NAMALWA (cell line): ENCODE measurements at regions not wholly inside any gene's neighbourhood (a gene's known extent, or its start where the extent isn't known, plus 50 kb on each side); places are given as distances from the start of the nearest gene placed in this dataset.
"Not testable (repeated sequence)": the region's sequence is repeated elsewhere in the genome, so short reads cannot be mapped to it uniquely, and the experiment has no call there.

ENCODE experiments used
- DNase-seq: peaks from one replicate; pipeline ENCODE4 v3.0.0-alpha.2; 2015; ENCODE audit warnings: low spot score

GRCh38 chrX:42290608-42291007 lies 367.3 kb upstream of the CASK start:
- peak; percentile 23 for DNase-seq

- DNase-seq, result no peak
These were observed 366.4 kb upstream of the CASK start for GRCh38 chrX:42289492-42290385.

GRCh38 chrX:42285681-42286080 lies 362.3 kb upstream of the CASK start:
- DNase-seq, result not testable (repeated sequence)

- no peak for DNase-seq
These were observed 353.8 kb upstream of the CASK start for GRCh38 chrX:42276982-42277690.

- DNase-seq, result no peak
These were observed 350.8 kb upstream of the CASK start for GRCh38 chrX:42274151-42274550.

GRCh38 chrX:42273387-42273786 lies 350.0 kb upstream of the CASK start:
- no peak for DNase-seq

- no peak for DNase-seq
These were observed 345.8 kb upstream of the CASK start for GRCh38 chrX:42269186-42269585.

- DNase-seq, result no peak
These were observed 337.5 kb upstream of the CASK start for GRCh38 chrX:42260854-42261253.

- DNase-seq, result no peak
These were observed 324.9 kb upstream of the CASK start for GRCh38 chrX:42248226-42248625.

- no peak for DNase-seq
These were observed 323.9 kb upstream of the CASK start for GRCh38 chrX:42247241-42247640.

GRCh38 chrX:42246814-42247213 lies 323.5 kb upstream of the CASK start:
- no peak for DNase-seq

- no peak for DNase-seq
These were observed 318.6 kb upstream of the CASK start for GRCh38 chrX:42242004-42242403.

GRCh38 chrX:42241421-42241820 lies 318.1 kb upstream of the CASK start:
- no peak for DNase-seq

GRCh38 chrX:42237956-42238355 lies 314.6 kb upstream of the CASK start:
- no peak for DNase-seq

- no peak for DNase-seq
These were observed 306.2 kb upstream of the CASK start for GRCh38 chrX:42229533-42229932.

GRCh38 chrX:42220666-42221065 lies 297.3 kb upstream of the CASK start:
- DNase-seq, result no peak

GRCh38 chrX:42220083-42220482 lies 296.7 kb upstream of the CASK start:
- no peak for DNase-seq

GRCh38 chrX:42219231-42219630 lies 295.9 kb upstream of the CASK start:
- no peak for DNase-seq

GRCh38 chrX:42195506-42195905 lies 272.2 kb upstream of the CASK start:
- DNase-seq, result no peak

- DNase-seq, result no peak
These were observed 266.2 kb upstream of the CASK start for GRCh38 chrX:42189576-42189975.

- no peak for DNase-seq
These were observed 265.4 kb upstream of the CASK start for GRCh38 chrX:42188730-42189129.

- no peak for DNase-seq
These were observed 253.4 kb upstream of the CASK start for GRCh38 chrX:42176789-42177188.

- DNase-seq, result no peak
These were observed 252.5 kb upstream of the CASK start for GRCh38 chrX:42175843-42176242.
